Endodermal cell (in vitro differentiated cells): ENCODE measurements at regions not wholly inside any gene's neighbourhood (a gene's known extent, or its start where the extent isn't known, plus 50 kb on each side); places are given as distances from the start of the nearest gene placed in this dataset.

Experiments
- DNase-seq: peaks from one replicate; pipeline ENCODE4 v3.0.0-alpha.2; 2017
- H3K27ac ChIP-seq: 2 replicates; pipeline ENCODE4 v1.5.1; 2013; ENCODE audit warnings: mild to moderate bottlenecking, low read depth, low read length, moderate library complexity
- H3K27me3 ChIP-seq: 2 replicates; pipeline ENCODE4 v1.6.1; 2013; ENCODE audit warnings: mild to moderate bottlenecking, low read length, moderate library complexity; ENCODE audit not compliant: insufficient read depth, control insufficient read depth, poor library complexity, severe bottlenecking
- H3K36me3 ChIP-seq: 2 replicates; pipeline ENCODE4 v1.7.0; 2013; ENCODE audit warnings: mild to moderate bottlenecking, low read length, moderate library complexity; ENCODE audit not compliant: control insufficient read depth, insufficient read depth
- H3K4me1 ChIP-seq: one replicate; pipeline ENCODE4 v1.7.0; 2013; ENCODE audit warnings: low read length; ENCODE audit not compliant: control insufficient read depth, insufficient read depth
- H3K4me3 ChIP-seq: 2 replicates; pipeline ENCODE4 v1.5.1; 2013; ENCODE audit warnings: mild to moderate bottlenecking, low read length, moderate library complexity
- H3K9ac ChIP-seq: 2 replicates; pipeline ENCODE4 v1.6.1; 2013; ENCODE audit warnings: mild to moderate bottlenecking, low read length, moderate library complexity; ENCODE audit not compliant: poor library complexity, severe bottlenecking; ENCODE audit errors: extremely low read depth
- H3K9me3 ChIP-seq: 2 replicates; pipeline ENCODE4 v1.6.1; 2013; ENCODE audit warnings: mild to moderate bottlenecking, low read length, moderate library complexity; ENCODE audit not compliant: control insufficient read depth
- H3K27ac Mint-ChIP-seq: 2 replicates; pipeline ENCODE4 v1.8.0; 2020; ENCODE audit warnings: mixed read lengths
- H3K27me3 Mint-ChIP-seq: 2 replicates; pipeline ENCODE4 v1.8.0; 2021; ENCODE audit warnings: mild to moderate bottlenecking, mixed read lengths; ENCODE audit not compliant: insufficient read depth
- H3K36me3 Mint-ChIP-seq: 2 replicates; pipeline ENCODE4 v1.8.0; 2020; ENCODE audit warnings: low read depth, mixed read lengths
- H3K4me1 Mint-ChIP-seq: 2 replicates; pipeline ENCODE4 v1.8.0; 2020; ENCODE audit warnings: mixed read lengths
- H3K4me3 Mint-ChIP-seq: 2 replicates; pipeline ENCODE4 v1.8.0; 2020; ENCODE audit warnings: mild to moderate bottlenecking, moderate library complexity, mixed read lengths
- H3K9me3 Mint-ChIP-seq: 2 replicates; pipeline ENCODE4 v1.8.0; 2020; ENCODE audit warnings: mild to moderate bottlenecking, mixed read lengths
- WGBS, 2 experiments: methylation state at CpG; one replicate each; pipeline versions ENCODE4 v1.1.5 to v1.1.7; 2013; ENCODE audit warnings: missing lambda C conversion rate in 2 of 2, mixed read lengths in 1 of 2; ENCODE audit not compliant: insufficient coverage in 1 of 2, insufficient read length in 1 of 2; 5-methylcytosine and 5-hydroxymethylcytosine counted together
- TF ChIP-seq, protein P1 (sequence below): fragments of 200-600 bp; sonication (generic); conservative IDR thresholded peaks from 2 replicates; pipeline ENCODE4 v1.5.0; 2021; ENCODE audit warnings: antibody characterized with exemption, mild to moderate bottlenecking

GRCh38 chr3:187943677-187944389 lies 198.6 kb upstream of the BCL6 start:
- H3K27me3 Mint-ChIP-seq, result peaks cover 1% of the 10 kb centered on the region
- H3K9ac ChIP-seq, result no peak overlapping the region
- H3K4me3 Mint-ChIP-seq, result no peak overlapping the region
- no peaks in the 10 kb centered on the region for H3K9me3 Mint-ChIP-seq
- no peak overlapping the region for H3K4me3 ChIP-seq
- peaks cover 5% of the 10 kb centered on the region for H3K4me1 Mint-ChIP-seq
- H3K27ac Mint-ChIP-seq, result no peak overlapping the region
- no peak overlapping the region for H3K27ac ChIP-seq
- no peaks in the 10 kb centered on the region for H3K4me1 ChIP-seq
- H3K27me3 ChIP-seq, result peaks cover 54% of the 10 kb centered on the region
- WGBS, 2 experiments, result 79 to 90% methylated on average over 5 to 7 of the region's 7 CpGs
- no peaks in the 10 kb centered on the region for H3K36me3 Mint-ChIP-seq
- no peaks in the 10 kb centered on the region for H3K36me3 ChIP-seq
- TF ChIP-seq, protein P1, sequence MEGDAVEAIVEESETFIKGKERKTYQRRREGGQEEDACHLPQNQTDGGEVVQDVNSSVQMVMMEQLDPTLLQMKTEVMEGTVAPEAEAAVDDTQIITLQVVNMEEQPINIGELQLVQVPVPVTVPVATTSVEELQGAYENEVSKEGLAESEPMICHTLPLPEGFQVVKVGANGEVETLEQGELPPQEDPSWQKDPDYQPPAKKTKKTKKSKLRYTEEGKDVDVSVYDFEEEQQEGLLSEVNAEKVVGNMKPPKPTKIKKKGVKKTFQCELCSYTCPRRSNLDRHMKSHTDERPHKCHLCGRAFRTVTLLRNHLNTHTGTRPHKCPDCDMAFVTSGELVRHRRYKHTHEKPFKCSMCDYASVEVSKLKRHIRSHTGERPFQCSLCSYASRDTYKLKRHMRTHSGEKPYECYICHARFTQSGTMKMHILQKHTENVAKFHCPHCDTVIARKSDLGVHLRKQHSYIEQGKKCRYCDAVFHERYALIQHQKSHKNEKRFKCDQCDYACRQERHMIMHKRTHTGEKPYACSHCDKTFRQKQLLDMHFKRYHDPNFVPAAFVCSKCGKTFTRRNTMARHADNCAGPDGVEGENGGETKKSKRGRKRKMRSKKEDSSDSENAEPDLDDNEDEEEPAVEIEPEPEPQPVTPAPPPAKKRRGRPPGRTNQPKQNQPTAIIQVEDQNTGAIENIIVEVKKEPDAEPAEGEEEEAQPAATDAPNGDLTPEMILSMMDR, result no peak
- no peak for DNase-seq
- H3K9me3 ChIP-seq, result no peaks in the 10 kb centered on the region

- H3K9ac ChIP-seq, result no peak overlapping the region
- TF ChIP-seq, protein P1, result no peak
- no peaks in the 10 kb centered on the region for H3K9me3 ChIP-seq
- H3K27me3 ChIP-seq, result peaks cover 47% of the 10 kb centered on the region
- H3K27ac Mint-ChIP-seq, result no peak overlapping the region
- no peaks in the 10 kb centered on the region for H3K36me3 ChIP-seq
- no peaks in the 10 kb centered on the region for H3K36me3 Mint-ChIP-seq
- no peaks in the 10 kb centered on the region for H3K9me3 Mint-ChIP-seq
- DNase-seq, result no peak
- H3K27ac ChIP-seq, result no peak overlapping the region
- no peak overlapping the region for H3K4me3 Mint-ChIP-seq
- no peaks in the 10 kb centered on the region for H3K4me1 ChIP-seq
- H3K27me3 Mint-ChIP-seq, result no peaks in the 10 kb centered on the region
- H3K4me3 ChIP-seq, result no peak overlapping the region
- H3K4me1 Mint-ChIP-seq, result peaks cover 5% of the 10 kb centered on the region
- 84 to 90% methylated on average over 6 to 10 of the region's 10 CpGs for WGBS, 2 experiments
These were observed 199.3 kb upstream of the BCL6 start for GRCh38 chr3:187944390-187945179.

- H3K4me3 ChIP-seq, result no peak overlapping the region
- H3K36me3 ChIP-seq, result no peaks in the 10 kb centered on the region
- no peak overlapping the region for H3K9ac ChIP-seq
- Mint-ChIP-seq H3K9me3 (no peaks in the 10 kb centered on the region), H3K4me1 (peaks cover 5% of the 10 kb centered on the region), H3K27ac (no peak overlapping the region), H3K27me3 (no peaks in the 10 kb centered on the region), H3K4me3 (no peak overlapping the region), H3K36me3 (no peaks in the 10 kb centered on the region)
- no peaks in the 10 kb centered on the region for H3K9me3 ChIP-seq
- DNase-seq, result no peak
- no peak overlapping the region for H3K27ac ChIP-seq
- peaks cover 39% of the 10 kb centered on the region for H3K27me3 ChIP-seq
- TF ChIP-seq, protein P1, result no peak
- no peaks in the 10 kb centered on the region for H3K4me1 ChIP-seq
- 87 to 100% methylated on average over 1 to 2 of the region's 2 CpGs for WGBS, 2 experiments
These were observed 200.1 kb upstream of the BCL6 start for GRCh38 chr3:187945374-187945773.
